ENCODE measurements at regions not wholly inside any gene's neighbourhood (a gene's known extent, or its start where the extent isn't known, plus 50 kb on each side); places are given as distances from the start of the nearest gene placed in this dataset.

DNA sequence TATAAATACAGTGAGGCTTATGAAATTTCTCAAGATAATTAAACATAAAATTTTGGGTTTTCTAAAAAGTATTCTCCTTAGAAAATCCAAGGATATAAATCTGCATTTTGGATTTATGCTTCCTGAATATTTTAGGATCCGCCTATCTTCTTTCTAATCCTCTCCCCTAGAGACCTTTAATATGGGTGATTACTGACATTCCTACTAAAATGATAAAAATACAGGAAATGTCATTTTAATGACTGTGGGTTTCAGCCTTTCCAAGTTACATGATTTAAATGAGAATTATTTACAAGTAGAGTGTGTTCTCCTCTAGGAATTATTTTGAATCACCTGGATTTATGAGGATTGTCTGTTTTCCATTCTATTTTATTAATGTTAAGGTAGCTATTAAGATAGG is 150.4 kb downstream of the C7orf25 start:
- no peak for DNase-seq (ENCODE audit: low read depth in 3 of 3, low spot score in 2 of 3)

DNA sequence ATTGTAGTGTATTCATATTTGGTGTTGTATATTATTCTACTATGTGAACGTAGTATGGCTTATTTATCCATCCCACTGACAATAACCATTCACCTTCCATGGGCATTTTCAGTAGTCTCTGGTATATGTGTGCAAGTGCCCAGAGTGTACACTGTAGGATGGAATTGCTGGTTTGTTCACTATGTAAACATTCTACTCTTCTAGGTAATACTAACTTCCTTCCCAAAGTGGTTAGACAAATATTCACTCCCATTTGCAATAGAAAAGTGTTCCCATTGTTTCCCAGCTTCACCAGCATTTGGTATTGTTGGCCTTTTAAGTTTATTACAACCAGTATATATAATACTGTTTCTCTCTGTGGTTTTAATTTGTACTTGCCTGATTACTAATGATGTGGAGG is 153.7 kb downstream of the C7orf25 start:
- no peak for DNase-seq (ENCODE audit: low read depth in 3 of 3, low spot score in 2 of 3)

- no peak for DNase-seq (ENCODE audit: low read depth in 3 of 3, low spot score in 2 of 3)
These were observed 155.0 kb downstream of the C7orf25 start for GRCh38 chr7:42756841-42757240.

DNA sequence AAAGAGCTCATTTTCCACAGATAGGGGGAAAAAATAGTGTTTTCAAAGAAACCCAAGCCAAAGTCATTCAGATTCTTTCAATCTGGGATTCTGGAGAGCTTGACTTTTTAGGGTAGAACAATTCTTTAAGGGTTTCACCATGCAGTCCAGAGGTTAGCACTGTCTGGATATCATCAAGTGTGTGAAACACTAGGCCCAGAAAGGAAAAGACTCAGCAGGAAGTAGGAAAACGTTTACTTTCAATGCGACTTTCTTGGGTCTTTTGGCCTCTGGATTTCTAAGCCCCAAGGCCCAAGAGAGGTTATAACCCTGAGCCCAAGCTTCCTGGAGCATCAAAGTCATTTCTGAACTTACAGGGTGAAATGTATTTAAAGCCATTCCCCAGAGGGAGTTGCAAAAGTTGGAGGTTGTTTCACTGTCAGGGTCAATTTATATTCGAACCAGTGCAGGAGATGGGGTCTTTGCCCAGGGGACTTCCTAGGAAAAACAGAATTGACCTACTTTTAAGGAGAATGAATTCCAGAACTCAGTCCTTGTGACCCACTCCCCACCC is 158.0 kb downstream of the C7orf25 start:
- peak in 2 of 3 donors; percentile 9 to 29 for DNase-seq (ENCODE audit: low read depth in 3 of 3, low spot score in 2 of 3)

DNA sequence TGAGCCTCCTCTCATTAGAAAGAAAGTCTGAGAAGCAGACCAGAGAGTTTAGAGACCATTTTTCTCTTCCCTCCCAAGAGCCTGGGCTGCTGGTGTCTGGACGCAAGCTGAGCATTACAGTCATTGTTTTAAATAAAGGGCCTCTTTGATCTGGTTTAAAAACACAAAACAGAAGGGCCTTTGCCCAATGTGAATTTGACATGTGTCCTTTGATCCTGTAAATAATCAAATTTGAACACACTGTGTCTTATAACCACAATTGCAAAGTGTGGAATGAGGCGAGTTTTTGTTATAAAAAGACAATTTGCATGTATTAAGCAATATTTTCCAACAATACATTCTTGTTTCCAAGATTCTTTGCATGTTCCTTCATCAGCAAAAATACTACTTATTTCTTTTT is 158.5 kb downstream of the C7orf25 start:
- DNase-seq (ENCODE audit: low read depth in 3 of 3, low spot score in 2 of 3) = no peak

- DNase-seq (ENCODE audit: low read depth in 3 of 3, low spot score in 2 of 3) = no peak
These were observed 161.7 kb downstream of the C7orf25 start for GRCh38 chr7:42750172-42750571.

- no peak for DNase-seq (ENCODE audit: low read depth in 3 of 3, low spot score in 2 of 3)
These were observed 164.8 kb downstream of the C7orf25 start for GRCh38 chr7:42747044-42747443.

GRCh38 chr7:42746214-42746613 is 165.7 kb downstream of the C7orf25 start:
- no peak for DNase-seq (ENCODE audit: low read depth in 3 of 3, low spot score in 2 of 3)

DNA sequence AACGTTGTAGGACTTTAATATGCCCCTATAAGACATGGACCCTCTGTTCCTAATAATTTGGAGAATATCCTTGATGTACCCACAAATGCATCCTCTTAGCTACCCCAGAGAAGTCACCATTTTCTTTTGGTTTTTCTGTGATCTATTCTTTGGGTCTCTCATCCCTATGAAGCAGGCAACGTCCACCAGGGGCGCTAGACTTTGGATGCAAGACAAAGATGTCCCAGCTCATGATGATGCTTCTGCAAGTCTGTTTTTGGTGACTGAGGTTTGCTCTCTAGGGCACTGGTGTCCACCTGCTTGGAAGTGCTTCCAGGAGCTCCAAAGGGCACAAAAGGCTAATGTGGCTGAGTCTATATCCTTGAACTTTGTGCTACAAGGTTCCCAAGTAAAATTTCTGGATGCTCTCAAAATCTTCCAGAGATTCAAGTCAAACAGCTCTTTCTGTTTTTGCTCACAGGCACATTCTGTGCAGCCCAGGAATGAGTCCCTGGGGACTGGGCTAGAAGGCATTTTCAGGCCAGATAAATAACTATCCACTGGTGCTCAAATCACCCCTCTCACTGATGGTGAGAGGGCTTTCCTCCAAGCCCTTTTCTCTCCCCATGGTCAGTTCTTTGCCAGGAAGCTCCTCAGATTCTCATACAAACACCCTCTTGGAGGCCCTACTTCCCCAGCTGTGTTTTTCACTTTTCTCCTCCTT is 166.4 kb downstream of the C7orf25 start:
- DNase-seq (ENCODE audit: low read depth in 3 of 3, low spot score in 2 of 3) = no peak

GRCh38 chr7:42744746-42745145 is 167.1 kb downstream of the C7orf25 start:
- no peak for DNase-seq (ENCODE audit: low read depth in 3 of 3, low spot score in 2 of 3)

DNA sequence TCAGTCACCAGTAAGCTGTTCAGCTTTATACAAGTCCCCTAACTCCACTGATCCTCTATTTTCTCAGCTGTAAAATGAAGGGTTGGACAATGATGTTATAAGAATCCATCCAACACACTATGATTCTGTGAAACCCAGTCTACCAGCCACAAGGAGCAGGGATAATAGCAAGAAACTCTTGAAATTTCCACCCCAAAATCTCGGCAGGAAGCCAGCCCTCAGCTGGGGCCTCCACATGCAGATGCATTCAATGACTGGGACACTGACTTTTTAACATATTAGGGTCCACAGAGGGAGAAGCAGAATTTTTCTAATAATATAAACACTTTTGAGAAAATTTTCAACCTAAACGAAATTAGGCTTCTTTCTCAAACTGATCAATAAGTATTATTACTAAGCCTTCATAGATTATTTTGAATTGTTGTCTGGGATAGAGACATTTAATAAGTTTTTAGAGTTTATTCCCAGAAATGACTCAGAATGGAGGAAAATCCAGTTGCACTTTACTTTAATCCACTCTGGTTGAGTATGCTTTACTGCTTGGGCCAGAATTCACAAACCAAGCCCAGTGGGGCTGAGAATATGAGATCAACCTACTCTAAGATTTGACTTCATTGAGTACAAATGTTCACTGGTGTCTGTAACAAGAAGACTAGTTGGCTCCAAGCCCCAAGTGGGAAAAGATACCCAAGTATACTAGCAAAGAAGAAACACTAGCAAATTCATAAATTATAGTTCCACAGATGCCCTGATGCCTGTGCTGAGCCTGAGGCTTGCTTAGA is 168.6 kb downstream of the C7orf25 start:
- DNase-seq (ENCODE audit: low read depth in 3 of 3, low spot score in 2 of 3) = no peak

- DNase-seq (ENCODE audit: low read depth in 3 of 3, low spot score in 2 of 3) = no peak
These were observed 169.6 kb downstream of the C7orf25 start for GRCh38 chr7:42742318-42742717.

DNA sequence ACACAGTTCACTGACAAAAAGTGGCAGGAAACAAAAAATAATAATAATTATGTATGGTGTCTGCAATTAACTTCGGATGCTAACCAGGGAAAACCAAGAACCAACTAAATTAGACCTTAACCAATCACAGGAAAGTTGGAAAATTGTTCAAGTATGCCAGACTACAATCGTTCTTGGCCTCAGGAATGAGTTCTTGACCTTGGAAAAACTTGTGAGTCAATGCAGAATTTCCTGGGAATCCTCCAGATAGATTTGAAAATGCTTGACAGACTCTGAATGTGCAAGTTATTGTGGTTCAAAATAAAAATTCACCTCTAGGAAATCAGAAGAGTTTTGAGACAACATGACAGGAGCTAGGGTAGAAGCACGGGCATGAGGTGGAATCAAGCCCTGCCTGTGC is 171.5 kb downstream of the C7orf25 start:
- DNase-seq (ENCODE audit: low read depth in 3 of 3, low spot score in 2 of 3) = no peak

GRCh38 chr7:42739638-42740037 is 172.2 kb downstream of the C7orf25 start:
- DNase-seq (ENCODE audit: low read depth in 3 of 3, low spot score in 2 of 3) = no peak

GRCh38 chr7:42736931-42737330 is 174.9 kb downstream of the C7orf25 start:
- DNase-seq (ENCODE audit: low read depth in 3 of 3, low spot score in 2 of 3) = no peak

DNA sequence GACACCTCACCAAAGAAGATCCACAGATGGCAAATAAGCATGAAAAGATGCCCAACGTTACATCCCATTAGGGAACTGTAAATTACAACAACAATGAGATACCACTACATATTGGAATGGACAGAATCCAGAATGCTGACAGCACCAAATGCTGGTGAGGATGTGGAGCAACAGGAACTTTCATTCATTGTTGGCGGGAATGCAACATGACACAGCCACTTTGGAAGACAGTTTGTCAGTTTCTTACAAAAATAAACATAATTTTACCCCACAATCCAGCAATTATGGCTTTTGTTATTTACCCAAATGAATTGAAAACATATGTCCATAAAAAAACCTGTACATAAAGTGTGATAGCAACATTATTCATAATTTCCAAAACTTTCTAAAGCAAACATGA is 176.8 kb downstream of the C7orf25 start:
- DNase-seq (ENCODE audit: low read depth in 3 of 3, low spot score in 2 of 3) = no peak

DNA sequence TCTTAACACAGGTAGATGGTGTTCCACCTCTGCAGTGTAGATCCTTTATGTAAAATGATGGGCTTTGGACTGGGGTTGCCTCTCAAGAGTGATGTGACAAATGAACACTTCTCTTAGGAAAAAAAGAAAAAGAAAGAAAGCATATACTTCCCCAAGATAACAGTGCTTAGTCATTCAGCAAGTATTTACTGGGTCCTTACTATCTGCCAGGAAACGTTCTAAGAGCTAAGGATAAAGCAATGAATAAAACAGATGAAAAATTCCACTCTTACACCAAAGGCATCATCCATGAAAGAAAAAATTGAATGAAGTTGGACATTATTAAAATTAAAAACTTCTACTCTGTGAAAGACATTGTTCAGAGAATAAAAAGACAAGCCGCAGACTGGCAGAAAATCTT is 177.3 kb downstream of the C7orf25 start:
- no peak for DNase-seq (ENCODE audit: low read depth in 3 of 3, low spot score in 2 of 3)

- no peak for DNase-seq (ENCODE audit: low read depth in 3 of 3, low spot score in 2 of 3)
These were observed 178.8 kb downstream of the C7orf25 start for GRCh38 chr7:42733040-42733439.

DNA sequence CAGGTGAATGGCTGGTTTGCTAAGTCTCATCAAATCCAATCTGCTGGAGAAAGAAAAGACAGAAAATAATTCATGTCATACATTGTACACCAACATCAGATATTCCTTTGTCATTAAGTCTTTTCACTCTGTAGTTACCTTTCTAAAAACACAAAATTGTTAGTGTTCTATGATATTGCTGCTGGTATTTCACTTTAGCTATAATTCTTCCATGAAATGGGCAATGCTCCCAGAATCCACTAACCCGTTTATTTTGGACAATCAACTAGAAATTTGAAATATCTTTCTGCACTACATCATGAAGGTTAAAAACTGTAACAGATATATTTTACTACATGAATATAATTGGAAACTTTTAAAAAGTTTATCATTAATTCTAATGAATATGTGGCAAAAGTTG is 181.3 kb downstream of the C7orf25 start:
- no peak for DNase-seq (ENCODE audit: low read depth in 3 of 3, low spot score in 2 of 3)

DNA sequence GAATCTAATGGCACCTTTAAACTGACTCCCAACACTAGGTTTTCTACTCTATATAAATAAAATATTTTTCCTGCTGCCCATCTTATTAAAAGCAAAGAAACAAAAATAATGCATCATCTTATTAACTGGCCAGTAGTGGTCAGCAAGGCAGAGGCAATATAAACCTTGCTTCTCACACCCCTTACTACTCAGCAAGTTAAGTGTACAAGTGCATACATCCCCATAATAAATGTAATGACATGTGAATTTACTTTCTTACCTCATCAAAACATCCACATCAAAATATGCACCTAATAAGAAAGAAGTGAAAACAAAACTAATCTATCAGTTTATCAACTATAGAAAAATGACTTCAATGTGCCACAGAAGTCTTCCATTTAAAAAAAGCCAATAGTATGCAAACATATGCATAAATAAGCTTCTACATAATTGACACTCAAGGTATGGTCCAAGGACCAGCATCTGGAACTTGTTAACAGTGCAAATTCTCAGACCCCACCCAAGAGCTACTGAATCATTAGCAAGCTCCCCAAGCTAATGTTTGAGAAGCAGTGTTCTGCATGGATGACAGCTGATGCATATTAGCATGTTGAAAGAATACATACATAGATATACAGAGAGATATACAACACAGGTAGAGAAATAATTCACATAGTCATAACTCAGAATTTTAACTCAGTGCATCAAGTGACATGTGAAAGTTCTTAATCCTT is 182.7 kb downstream of the C7orf25 start:
- DNase-seq (ENCODE audit: low read depth in 3 of 3, low spot score in 2 of 3) = no peak

DNA sequence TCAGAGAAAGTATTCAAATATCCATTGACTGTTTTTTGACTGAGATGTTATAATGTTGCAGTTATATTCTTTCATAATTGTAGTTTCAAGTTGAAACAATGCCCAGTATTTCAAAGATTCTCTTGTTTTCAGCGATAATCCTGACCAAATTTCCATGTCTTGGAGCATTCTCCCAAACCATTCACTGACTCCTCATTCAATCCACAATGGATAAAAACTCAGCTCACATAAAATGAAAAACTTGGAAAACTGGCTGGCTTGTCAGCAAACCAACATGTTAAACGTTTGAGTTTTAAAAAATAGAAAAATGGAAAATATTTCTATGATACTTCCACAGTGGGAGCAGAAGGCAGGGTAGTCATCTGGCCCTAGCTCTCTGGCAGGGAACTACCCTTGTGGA is 184.4 kb downstream of the C7orf25 start:
- DNase-seq (ENCODE audit: low read depth in 3 of 3, low spot score in 2 of 3) = no peak

All from right renal cortex interstitium (tissue), 3 donors.